ENCODE measurements at regions not wholly inside any gene's neighbourhood (a gene's known extent, or its start where the extent isn't known, plus 50 kb on each side); places are given as distances from the start of the nearest gene placed in this dataset.
A peak's percentile ranks its signal among the peaks of the same experiment; 100 is the strongest.

- Histone ChIP-seq H3K27me3 (no peaks in the 10 kb centered on the region), H3K36me3 (replicated peaks in 1 of 2) (no peaks in the 10 kb centered on the region), H3K27ac (no peak overlapping the region), H3K4me3 (no peak overlapping the region), H3K4me1 (replicated peaks in 1 of 2) (no peaks in the 10 kb centered on the region), H3K9me3 (replicated peaks in 1 of 3) (no peaks in the 10 kb centered on the region)
- 69 to 89% (median 83%) methylated on average over 6 to 7 of the region's 7 CpGs for WGBS, 4 donors
- intact Hi-C loops (cut with DNase I), result no loop called here
- no peak for DNase-seq
- TF ChIP-seq CTCF (IDR thresholded peaks at IDR 0.05) (no peak), POLR2A (IDR thresholded peaks at IDR 0.05) (no peak)
Measured at GRCh38 chr9:134239939-134240338, 75.6 kb upstream of the RNU6ATAC start.

DNA sequence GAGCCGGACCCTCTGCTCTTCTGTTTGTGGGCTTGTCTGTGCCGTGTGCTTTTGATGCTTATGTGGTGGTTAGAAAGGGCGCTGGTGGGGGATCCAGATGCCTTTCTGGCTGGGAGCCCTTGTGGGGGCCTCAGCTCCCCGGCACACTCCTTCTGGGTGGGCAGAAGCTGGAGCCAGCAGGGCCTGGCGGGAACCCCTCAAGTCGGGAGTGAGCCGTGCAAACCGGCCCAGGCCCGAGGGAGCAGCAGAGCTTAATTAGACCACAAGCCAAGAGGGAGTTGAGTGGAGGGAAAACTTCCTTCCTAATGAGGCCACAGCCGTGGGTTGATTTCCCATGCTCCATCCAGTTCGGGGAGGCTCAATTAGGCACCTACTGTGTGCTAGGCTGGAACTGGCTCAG, 76.0 kb upstream of the RNU6ATAC start:
- Histone ChIP-seq H3K36me3 (replicated peaks in 1 of 2) (no peaks in the 10 kb centered on the region), H3K4me1 (replicated peaks in 1 of 2) (no peaks in the 10 kb centered on the region), H3K27ac (no peak overlapping the region), H3K9me3 (replicated peaks in 1 of 3) (no peaks in the 10 kb centered on the region), H3K4me3 (no peak overlapping the region), H3K27me3 (no peaks in the 10 kb centered on the region)
- intact Hi-C loops (cut with DNase I), result no loop called here
- 54 to 68% (median 63%) methylated on average over 6 to 11 of the region's 11 CpGs for WGBS, 4 donors
- TF ChIP-seq POLR2A (IDR thresholded peaks at IDR 0.05) (no peak), CTCF (IDR thresholded peaks at IDR 0.05) (no peak)
- no peak for DNase-seq

DNA sequence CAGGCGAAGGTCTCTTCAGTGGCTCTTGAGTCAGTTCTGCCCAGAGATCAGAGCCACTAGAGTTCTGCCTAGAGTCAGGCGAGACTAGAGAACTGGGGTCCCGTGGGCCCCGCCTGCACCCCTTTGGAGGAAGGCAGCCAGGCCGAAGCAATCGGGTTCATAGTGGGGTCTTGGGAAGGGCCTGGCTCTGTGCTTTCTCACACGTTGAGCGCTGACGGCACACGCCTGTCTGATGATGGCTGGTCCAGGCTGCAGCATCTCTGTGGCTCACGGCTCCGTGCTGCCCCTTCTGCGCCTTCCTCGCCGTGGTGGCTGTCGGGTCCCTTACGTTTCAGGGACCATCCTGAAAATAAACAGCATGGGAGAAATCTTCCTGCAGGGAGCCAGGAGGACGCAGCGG, 78.3 kb upstream of the RNU6ATAC start:
- 78 to 88% (median 83%) methylated on average over 11 to 19 of the region's 19 CpGs for WGBS, 4 donors
- Histone ChIP-seq H3K27me3 (no peaks in the 10 kb centered on the region), H3K4me1 (replicated peaks in 1 of 2) (no peaks in the 10 kb centered on the region), H3K27ac (no peak overlapping the region), H3K9me3 (replicated peaks in 1 of 3) (peaks cover 0 to 2% (median 0%) of the 10 kb centered on the region in 3 donors), H3K36me3 (replicated peaks in 1 of 2) (no peaks in the 10 kb centered on the region), H3K4me3 (no peak overlapping the region)
- intact Hi-C loops (cut with DNase I), result no loop called here
- TF ChIP-seq CTCF (IDR thresholded peaks at IDR 0.05) (no peak), POLR2A (IDR thresholded peaks at IDR 0.05) (no peak)
- no peak for DNase-seq

DNA sequence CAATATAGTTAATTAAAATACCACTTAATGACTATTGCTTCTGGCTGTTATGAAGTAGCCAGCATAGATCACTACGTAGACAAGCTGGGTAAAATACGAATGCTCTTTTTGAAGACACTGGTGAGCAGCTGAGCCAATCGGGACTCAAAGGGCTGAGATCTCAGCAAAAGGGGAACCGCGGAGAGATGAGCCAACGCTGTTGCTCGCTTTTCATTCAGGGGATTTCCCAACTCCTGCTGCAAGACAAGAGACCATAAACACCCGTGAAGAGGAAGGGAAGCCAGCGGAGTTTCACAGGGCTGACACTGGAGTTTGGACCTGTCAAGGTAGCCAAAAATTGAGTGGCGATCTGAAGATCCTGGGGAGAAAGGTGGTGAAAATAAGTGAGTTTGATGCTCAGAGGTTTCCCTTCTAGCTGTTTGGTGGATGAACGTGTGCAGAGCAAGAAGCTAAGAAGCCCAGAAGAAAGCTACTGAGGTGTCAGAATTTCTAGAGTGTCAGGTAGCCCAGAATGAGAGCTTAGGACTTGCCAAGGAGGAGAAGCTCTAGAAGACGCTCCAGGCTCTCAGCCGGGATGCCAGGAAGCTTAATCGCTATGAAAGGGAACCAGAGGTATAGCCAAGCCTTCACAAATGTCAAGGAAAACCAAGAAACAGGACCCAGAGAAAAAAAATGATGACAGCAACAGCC, 79.6 kb upstream of the RNU6ATAC start:
- Histone ChIP-seq H3K36me3 (replicated peaks in 1 of 2) (no peaks in the 10 kb centered on the region), H3K27me3 (no peaks in the 10 kb centered on the region), H3K4me3 (no peak overlapping the region), H3K9me3 (replicated peaks in 1 of 3) (peaks cover 0 to 7% (median 0%) of the 10 kb centered on the region in 3 donors), H3K27ac (no peak overlapping the region), H3K4me1 (replicated peaks in 1 of 2) (no peaks in the 10 kb centered on the region)
- intact Hi-C loops (cut with DNase I), result no loop called here
- DNase-seq, result peak in 4 of 7 donors; percentile 40 to 62 (median 43)
- TF ChIP-seq CTCF (IDR thresholded peaks at IDR 0.05), result no peak
- WGBS, 4 donors, result 40 to 57% (median 46%) methylated on average over 14 of the region's 14 CpGs
